GM10266 (cell line): ENCODE measurements at regions not wholly inside any gene's neighbourhood (a gene's known extent, or its start where the extent isn't known, plus 50 kb on each side); places are given as distances from the start of the nearest gene placed in this dataset.

ENCODE experiments used
- DNase-seq: peaks from one replicate; pipeline ENCODE4 v3.0.0; 2012; ENCODE audit errors: extremely low spot score
- CTCF ChIP-seq: IDR thresholded peaks from 2 replicates; pipeline ENCODE4 v1.5.1; 2012; ENCODE audit warnings: mild to moderate bottlenecking, low read depth; ENCODE audit not compliant: control insufficient read depth, insufficient read depth; ENCODE audit errors: missing control alignments

- no peak for DNase-seq
- TF ChIP-seq CTCF = no peak
Observed at GRCh38 chr12:83185241-83185640, 498.5 kb downstream of the TMTC2 start.
